ENCODE measurements at regions not wholly inside any gene's neighbourhood (a gene's known extent, or its start where the extent isn't known, plus 50 kb on each side); places are given as distances from the start of the nearest gene placed in this dataset.

DNA sequence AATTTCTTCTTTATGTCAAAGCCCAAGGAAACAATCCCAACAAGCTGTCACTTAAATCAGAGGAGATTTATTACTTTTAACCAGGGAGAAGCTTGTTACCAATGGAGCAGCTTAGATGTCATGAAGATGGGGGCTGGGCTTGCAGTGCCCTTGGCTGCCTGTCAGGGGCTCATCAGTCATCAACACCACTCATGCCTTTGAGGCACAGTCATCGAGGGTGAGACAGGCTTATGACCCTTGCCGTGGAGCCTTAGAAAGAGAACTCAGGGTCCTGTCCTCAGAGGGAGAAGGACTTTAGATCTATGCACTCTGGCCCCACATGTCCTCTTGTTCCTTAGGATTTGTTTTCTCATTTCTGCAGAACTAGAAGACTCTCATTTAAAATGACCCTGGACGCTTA, 318.3 kb downstream of the CBLN1 start:
- TF ChIP-seq CTCF (IDR thresholded peaks at IDR 0.05) (no peak), POLR2A (IDR thresholded peaks at IDR 0.05) (no peak)
